GM23248 (cell line): ENCODE measurements at regions not wholly inside any gene's neighbourhood (a gene's known extent, or its start where the extent isn't known, plus 50 kb on each side); places are given as distances from the start of the nearest gene placed in this dataset.

ENCODE experiments used
- DNase-seq: peaks from one replicate; pipeline ENCODE4 v3.0.0-alpha.2; 2015
- H2AFZ ChIP-seq: fragments of 200-600 bp; sonication (generic); 2 replicates; pipeline ENCODE4 v1.6.1; 2016; ENCODE audit warnings: antibody characterized with exemption
- H3F3A ChIP-seq: fragments of 200-600 bp; sonication (generic); 2 replicates; pipeline ENCODE4 v1.6.1; 2016; ENCODE audit warnings: mild to moderate bottlenecking, antibody characterized with exemption, mixed run types; ENCODE audit not compliant: insufficient read depth
- H3K27ac ChIP-seq: fragments of 200-600 bp; sonication (generic); 2 replicates; pipeline ENCODE4 v1.5.1; 2016; ENCODE audit warnings: mild to moderate bottlenecking
- H3K27me3 ChIP-seq: fragments of 200-600 bp; sonication (generic); replicated peaks from 2 replicates; pipeline ENCODE4 v1.6.1; 2016; ENCODE audit warnings: mild to moderate bottlenecking; ENCODE audit not compliant: insufficient read depth
- H3K36me3 ChIP-seq: fragments of 200-600 bp; sonication (generic); 2 replicates; pipeline ENCODE4 v1.6.1; 2016; ENCODE audit warnings: low read depth, mild to moderate bottlenecking
- H3K4me1 ChIP-seq: fragments of 200-600 bp; sonication (generic); 2 replicates; pipeline ENCODE4 v1.6.1; 2016; ENCODE audit warnings: mild to moderate bottlenecking; ENCODE audit not compliant: insufficient read depth
- H3K4me2 ChIP-seq: fragments of 200-600 bp; sonication (generic); one replicate; pipeline ENCODE4 v1.6.1; 2016; ENCODE audit warnings: mild to moderate bottlenecking; ENCODE audit not compliant: unreplicated experiment
- H3K4me3 ChIP-seq: fragments of 200-600 bp; sonication (generic); 2 replicates; pipeline ENCODE4 v1.5.1; 2016; ENCODE audit warnings: mild to moderate bottlenecking
- H3K79me2 ChIP-seq: fragments of 200-600 bp; sonication (generic); 2 replicates; pipeline ENCODE4 v1.6.1; 2016; ENCODE audit warnings: mild to moderate bottlenecking; ENCODE audit not compliant: insufficient read depth
- H3K9ac ChIP-seq: fragments of 200-600 bp; sonication (generic); 2 replicates; pipeline ENCODE4 v1.6.1; 2016; ENCODE audit warnings: mild to moderate bottlenecking
- H3K9me2 ChIP-seq: fragments of 200-600 bp; sonication (generic); 2 replicates; pipeline ENCODE4 v1.6.1; 2016; ENCODE audit warnings: mixed run types, mild to moderate bottlenecking, moderate library complexity; ENCODE audit not compliant: insufficient read depth
- H3K9me3 ChIP-seq: fragments of 200-600 bp; sonication (generic); one replicate; pipeline ENCODE4 v1.6.1; 2017; ENCODE audit warnings: low read depth
- H4K20me1 ChIP-seq: fragments of 200-600 bp; sonication (generic); 2 replicates; pipeline ENCODE4 v1.6.0; 2016; ENCODE audit not compliant: insufficient read depth
- EZH2 ChIP-seq: fragments of 200-600 bp; sonication (generic); IDR thresholded peaks from 2 replicates; pipeline ENCODE4 v1.6.1; 2018; ENCODE audit warnings: antibody characterized with exemption, mild to moderate bottlenecking; ENCODE audit not compliant: insufficient read depth, poor library complexity, severe bottlenecking
- EZH2phosphoT487 ChIP-seq: fragments of 200-600 bp; sonication (generic); IDR thresholded peaks from 2 replicates; pipeline ENCODE4 v1.6.1; 2018; ENCODE audit warnings: antibody characterized with exemption, moderate library complexity, mild to moderate bottlenecking, low read depth; ENCODE audit not compliant: insufficient read depth
- WGBS, 2 experiments: methylation state at CpG; one replicate each; pipeline ENCODE4 v1.1.6; 2015 to 2017; ENCODE audit warnings: low lambda C conversion rate in 2 of 2, low coverage in 1 of 2; ENCODE audit errors: missing lambda C conversion rate in 2 of 2; 5-methylcytosine and 5-hydroxymethylcytosine counted together
- in situ Hi-C: fragments of 300-500 bp; cut with MboI; formaldehyde crosslinking; loops from 2 replicates; pipeline ENCODE4 v1.15.0; 2020

DNA sequence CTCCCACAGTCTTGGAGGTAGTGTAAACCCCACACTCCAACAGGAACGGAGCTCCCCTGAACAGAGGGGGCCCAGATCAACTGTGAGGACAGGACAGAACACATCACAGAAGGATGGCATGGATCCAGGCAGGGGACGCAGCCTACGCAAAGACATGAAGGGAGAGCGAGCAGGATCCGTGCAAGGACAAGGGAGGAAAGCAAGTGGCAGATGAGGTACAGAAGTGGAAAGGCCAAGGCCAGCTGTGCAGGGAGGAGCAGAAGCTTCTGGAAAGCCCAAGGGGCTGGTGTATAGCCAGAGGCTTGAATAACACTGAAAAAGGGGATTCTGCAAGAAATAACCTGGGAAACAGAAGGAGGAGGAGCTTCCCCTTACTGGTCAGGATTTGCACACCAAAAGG lies 81.2 kb downstream of the SIPA1L2 start:
- Histone ChIP-seq H3K4me3 (no peak overlapping the region), H4K20me1 (no peaks in the 10 kb centered on the region), H3K27me3 (no peaks in the 10 kb centered on the region), H3K9ac (no peak overlapping the region), H3K27ac (no peak overlapping the region), H3K79me2 (no peaks in the 10 kb centered on the region), H2AFZ (no peak overlapping the region), H3K9me2 (no peaks in the 10 kb centered on the region), H3K36me3 (no peaks in the 10 kb centered on the region), H3K9me3 (no peaks in the 10 kb centered on the region), H3K4me2 (no peak overlapping the region), H3K4me1 (peaks cover 6% of the 10 kb centered on the region), H3F3A (peaks cover 2% of the 10 kb centered on the region; the same call in 1 of the 2 replicates)
- DNase-seq, result no peak
- WGBS, 2 experiments, result 82 to 90% methylated on average over 5 of the region's 5 CpGs
- TF ChIP-seq EZH2 (no peak), EZH2phosphoT487 (no peak)
- in situ Hi-C loops, result no loop called here

DNA sequence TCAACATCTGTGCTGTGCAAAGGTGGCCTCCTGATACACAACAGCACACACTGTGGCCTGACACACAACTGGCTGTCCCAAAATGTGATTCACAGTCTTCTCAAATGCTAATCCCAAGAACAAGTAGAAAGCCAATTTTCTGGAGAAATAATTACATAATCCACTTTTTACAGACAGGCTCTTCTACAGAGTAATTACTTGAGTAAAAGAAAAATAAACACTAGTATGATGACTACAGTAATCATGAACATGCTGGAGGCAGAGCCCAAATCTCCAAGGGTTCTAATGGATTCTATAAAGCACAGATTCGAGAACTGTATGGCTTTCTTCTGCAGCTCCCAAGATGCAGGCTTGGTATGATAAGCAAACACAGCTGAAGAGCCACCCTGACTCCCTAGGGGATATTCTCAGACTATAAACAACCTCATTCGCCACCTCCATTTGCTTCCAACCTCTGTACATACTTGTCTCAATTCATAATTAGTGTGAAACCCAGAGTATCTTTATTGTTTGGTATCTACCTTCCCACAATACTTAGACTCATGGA lies 81.9 kb downstream of the SIPA1L2 start:
- Histone ChIP-seq H3K36me3 (no peaks in the 10 kb centered on the region), H3F3A (no peaks in the 10 kb centered on the region), H3K27me3 (no peaks in the 10 kb centered on the region), H3K4me1 (no peaks in the 10 kb centered on the region), H3K27ac (no peak overlapping the region), H3K4me2 (no peak overlapping the region), H3K9me2 (no peaks in the 10 kb centered on the region), H4K20me1 (no peaks in the 10 kb centered on the region), H3K79me2 (no peaks in the 10 kb centered on the region), H3K9me3 (no peaks in the 10 kb centered on the region), H3K4me3 (no peak overlapping the region), H2AFZ (no peak overlapping the region), H3K9ac (no peak overlapping the region)
- no peak for DNase-seq
- 53% methylated on average over 2 of the region's 2 CpGs for WGBS, 2 experiments
- in situ Hi-C loops, result no loop called here
- TF ChIP-seq EZH2 (no peak), EZH2phosphoT487 (no peak)

DNA sequence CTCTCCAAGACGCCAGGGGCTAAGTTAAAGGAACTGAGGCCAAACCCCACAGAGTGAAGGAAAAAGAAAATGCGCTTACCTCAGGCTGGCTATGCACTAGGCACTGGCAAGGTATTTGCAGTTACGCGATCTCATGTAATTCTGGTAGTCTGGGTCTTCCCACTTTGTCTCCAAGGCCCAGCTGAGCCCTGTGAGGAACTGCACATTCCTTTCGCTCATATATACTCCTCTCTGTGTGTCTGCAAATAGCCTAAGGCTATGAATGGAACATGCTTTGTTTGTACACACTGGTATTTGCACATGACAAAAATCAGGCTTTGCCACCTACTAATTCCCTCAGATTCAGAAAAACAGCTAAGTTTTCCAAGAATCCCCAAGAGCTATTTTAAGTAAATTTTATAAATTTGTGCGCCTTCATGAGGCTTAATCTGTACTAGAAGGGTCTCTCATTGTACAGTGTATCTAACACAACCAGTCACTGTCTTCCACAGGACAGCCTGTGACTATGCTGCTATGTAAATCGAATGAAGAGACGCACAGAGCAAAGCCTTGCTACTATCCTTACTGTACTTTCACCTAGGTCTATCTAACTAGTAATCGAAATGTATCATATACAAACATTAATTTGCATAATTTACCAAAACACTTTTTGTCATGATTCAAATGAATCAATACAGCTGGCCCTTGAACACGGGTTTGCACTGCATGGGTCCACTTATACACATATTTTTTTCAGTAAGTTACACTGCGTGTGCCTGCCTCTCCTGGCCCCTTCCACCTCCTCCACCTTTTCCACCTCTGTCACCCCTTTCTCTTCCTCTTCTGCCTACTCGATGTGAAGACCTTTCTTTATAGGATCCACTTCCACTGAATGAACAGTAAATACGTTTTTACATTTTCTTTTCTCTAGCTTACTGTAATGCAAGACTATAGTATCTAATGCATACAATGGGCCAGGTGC lies 87.0 kb downstream of the SIPA1L2 start:
- in situ Hi-C loops, result no loop called here
- H3K79me2 ChIP-seq, result no peaks in the 10 kb centered on the region
- H4K20me1 ChIP-seq, result no peaks in the 10 kb centered on the region
- 92% methylated on average over 13 of the region's 13 CpGs for WGBS, 2 experiments
- DNase-seq, result no peak
- no peak overlapping the region for H3K27ac ChIP-seq
- H3K9me2 ChIP-seq, result no peaks in the 10 kb centered on the region
- H3K27me3 ChIP-seq, result no peaks in the 10 kb centered on the region
- H3K9ac ChIP-seq, result no peak overlapping the region
- no peaks in the 10 kb centered on the region for H3K36me3 ChIP-seq
- H3K4me3 ChIP-seq, result no peak overlapping the region
- H3F3A ChIP-seq, result no peaks in the 10 kb centered on the region
- H3K4me1 ChIP-seq, result peaks cover 11% of the 10 kb centered on the region
- H3K4me2 ChIP-seq, result no peak overlapping the region
- TF ChIP-seq EZH2phosphoT487 (no peak), EZH2 (no peak)
- no peak overlapping the region for H2AFZ ChIP-seq
- no peaks in the 10 kb centered on the region for H3K9me3 ChIP-seq

DNA sequence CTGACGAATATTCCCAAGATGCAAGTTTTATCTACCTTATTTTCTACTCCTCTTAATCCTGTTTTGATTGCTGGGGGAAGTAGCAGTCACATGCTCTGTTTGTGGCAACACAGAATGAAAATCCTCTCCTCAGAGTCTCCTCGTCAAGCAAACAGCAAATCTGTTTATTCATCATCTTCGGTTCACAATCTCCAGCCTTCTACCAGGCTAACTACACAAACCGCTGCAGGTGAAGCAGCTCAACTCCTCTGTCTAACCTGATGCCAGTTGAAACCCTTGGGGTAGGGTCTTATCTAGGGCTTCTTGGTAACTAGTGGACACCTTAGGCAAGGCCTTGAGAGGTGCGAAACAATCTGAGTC lies 91.0 kb downstream of the SIPA1L2 start:
- H3K36me3 ChIP-seq, result no peaks in the 10 kb centered on the region
- no peaks in the 10 kb centered on the region for H3F3A ChIP-seq
- no peak overlapping the region for H3K9ac ChIP-seq
- H2AFZ ChIP-seq, result no peak overlapping the region
- H3K9me3 ChIP-seq, result no peaks in the 10 kb centered on the region
- no peaks in the 10 kb centered on the region for H4K20me1 ChIP-seq
- in situ Hi-C loops, result no loop called here
- H3K4me2 ChIP-seq, result peak overlapping the region; percentile 6
- no peaks in the 10 kb centered on the region for H3K27me3 ChIP-seq
- H3K9me2 ChIP-seq, result no peaks in the 10 kb centered on the region
- no peak for DNase-seq
- no peaks in the 10 kb centered on the region for H3K79me2 ChIP-seq
- H3K4me1 ChIP-seq, result peaks cover 13% of the 10 kb centered on the region
- no peak for TF ChIP-seq EZH2
- no peak for TF ChIP-seq EZH2phosphoT487
- 91% methylated on average over 5 of the region's 5 CpGs for WGBS, 2 experiments
- no peak overlapping the region for H3K27ac ChIP-seq
- H3K4me3 ChIP-seq, result no peak overlapping the region
